NCI-H1105 (cell line): ENCODE measurements at regions not wholly inside any gene's neighbourhood (a gene's known extent, or its start where the extent isn't known, plus 50 kb on each side); places are given as distances from the start of the nearest gene placed in this dataset.
A peak's percentile ranks its signal among the peaks of the same experiment; 100 is the strongest.
"Not testable (repeated sequence)": the region's sequence is repeated elsewhere in the genome, so short reads cannot be mapped to it uniquely, and the experiment has no call there.

Source experiments
- DNase-seq: peaks from one replicate; lab custom pipeline; 2025; lab: John Stamatoyannopoulos, UW

DNA sequence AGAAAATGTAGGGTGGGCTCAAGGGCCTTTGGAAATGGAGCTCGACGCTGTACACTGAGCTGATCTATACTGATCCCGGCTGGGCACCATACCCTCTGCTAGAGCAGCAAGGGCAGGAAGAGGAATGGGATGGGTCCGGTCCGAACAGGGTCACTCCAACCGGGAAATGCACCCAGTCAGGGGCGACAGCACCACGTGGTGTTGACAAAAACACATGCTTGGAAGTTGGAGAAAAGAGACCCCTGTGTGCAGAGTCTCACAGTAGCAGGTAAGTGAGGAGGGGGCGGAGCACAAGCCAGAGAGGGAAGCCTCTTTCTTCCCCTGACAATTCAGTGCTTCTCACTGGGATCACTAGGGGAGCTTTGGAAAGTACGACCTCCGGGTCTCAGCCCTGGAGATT lies 84.1 kb upstream of the ASB18 start:
- no peak for DNase-seq

DNA sequence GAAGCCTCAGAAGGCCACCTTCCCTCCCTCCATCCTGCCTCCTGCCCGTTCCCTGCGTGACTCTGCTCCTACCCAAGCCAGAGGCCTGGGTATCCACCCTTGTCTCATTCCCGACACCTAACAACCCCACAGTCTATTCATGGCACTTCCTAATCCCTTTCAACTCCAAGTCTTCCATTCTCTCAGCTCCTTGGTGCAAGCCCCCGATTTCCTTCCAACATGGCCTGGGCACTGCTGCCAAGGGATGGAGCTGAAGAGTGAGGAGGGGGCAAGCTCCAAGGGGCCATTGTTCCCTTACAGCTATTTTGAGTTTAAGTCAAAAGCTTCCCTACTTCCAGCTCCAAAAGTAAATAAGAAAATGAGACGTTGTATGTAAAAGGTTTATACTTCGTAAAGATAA lies 84.8 kb upstream of the ASB18 start:
- DNase-seq, result no peak

DNA sequence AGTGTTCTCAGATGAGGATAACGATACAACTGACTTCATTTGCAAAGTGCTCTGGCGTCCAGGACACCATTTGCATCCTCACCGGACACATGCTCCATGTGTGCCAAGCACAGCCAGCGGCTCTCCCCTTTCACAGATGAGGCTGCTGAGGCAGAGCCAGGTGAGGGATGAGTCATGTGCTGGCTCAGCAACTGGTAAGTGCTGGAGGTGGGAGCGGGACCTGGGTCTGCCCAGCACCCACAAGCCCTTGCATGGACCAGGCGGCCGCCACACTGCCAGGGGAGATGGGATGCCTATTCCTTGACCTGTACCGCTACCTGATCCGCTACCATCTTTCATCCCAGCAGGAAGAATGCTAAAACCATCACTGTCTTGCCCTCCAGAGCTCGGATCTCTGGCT lies 86.2 kb upstream of the ASB18 start:
- no peak for DNase-seq

DNA sequence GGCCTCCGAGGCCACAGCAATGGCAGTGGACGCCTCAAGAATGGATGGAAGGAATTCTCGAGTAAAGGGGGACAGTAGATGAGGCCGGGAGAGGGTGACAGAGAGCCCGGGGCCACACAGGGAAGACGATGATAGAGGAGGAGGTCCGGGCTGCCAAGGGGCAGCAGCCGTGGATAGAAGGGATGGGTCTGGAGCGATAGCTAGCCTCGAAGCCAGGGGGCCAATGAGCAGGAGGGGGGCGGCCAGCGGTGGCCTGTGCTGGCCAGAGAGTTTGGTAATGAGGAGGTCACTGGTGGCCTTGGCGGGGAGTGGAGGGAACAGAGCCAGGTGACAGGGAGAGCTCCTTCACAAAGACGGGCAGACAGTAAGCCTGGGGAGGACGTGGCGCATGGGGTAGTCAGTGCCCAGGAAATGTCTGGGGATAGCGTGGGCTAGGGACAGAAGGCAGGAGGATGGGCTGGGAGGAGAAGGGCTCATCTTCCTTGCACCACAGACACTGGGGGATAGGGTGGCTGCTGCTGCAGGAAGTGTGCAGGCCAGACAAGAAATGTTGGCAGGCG lies 87.8 kb upstream of the ASB18 start:
- no peak for DNase-seq

DNA sequence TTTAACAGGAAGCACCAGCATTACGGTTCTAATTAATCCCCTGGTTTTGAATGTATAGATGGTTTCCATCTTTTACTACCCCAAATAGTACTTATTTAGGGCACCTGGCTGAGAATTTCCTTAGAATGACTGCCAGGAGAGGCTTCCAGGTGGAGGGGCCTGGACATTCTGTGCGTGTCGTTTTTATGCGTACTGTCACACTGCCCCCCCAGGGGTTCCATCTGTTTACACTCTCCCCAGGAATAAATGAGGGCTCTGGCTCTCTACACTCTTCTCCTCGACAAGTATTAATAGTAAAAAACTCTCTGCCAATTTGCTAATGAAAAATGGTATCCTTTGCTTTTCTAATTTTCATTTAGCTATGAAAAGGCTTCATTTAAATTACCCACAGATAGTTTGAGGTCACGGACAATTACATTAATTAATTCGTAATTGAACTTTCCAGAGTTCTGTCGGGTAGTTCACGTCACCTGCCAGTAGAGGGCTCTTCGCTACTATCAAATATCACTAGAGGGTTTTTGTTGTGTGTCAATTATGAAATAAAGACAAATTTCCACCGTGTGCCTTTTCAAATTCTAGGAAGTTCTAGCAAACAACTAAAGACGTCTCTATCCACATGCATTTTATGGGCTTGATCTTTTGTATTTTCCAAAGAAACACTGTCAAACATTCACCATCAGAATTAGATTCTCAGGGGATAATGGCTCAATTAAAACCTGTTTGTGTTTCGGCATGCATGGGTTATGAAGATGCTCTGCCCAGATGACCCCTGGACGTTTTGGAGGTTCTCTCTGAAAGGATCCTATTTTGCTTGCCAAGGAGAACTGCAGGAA lies 88.8 kb upstream of the ASB18 start:
- peak; percentile 6 for DNase-seq

DNA sequence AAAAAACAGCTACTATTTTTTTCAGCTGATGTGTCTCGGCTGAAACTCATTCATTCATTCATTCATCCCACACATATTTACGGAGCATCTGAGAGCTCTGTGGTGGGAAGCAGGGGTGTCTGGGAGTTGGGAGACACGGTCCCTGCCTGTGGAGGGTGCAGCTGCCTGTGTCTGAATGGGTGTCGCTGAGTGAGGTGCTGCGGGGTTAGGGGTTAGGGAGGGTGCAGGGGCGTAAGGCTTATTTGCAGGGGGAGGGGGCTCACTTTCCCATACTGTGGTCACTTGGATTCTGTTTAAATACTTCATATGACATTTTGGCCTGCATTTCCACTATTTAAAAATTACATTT lies 89.4 kb upstream of the ASB18 start:
- DNase-seq, result no peak

DNA sequence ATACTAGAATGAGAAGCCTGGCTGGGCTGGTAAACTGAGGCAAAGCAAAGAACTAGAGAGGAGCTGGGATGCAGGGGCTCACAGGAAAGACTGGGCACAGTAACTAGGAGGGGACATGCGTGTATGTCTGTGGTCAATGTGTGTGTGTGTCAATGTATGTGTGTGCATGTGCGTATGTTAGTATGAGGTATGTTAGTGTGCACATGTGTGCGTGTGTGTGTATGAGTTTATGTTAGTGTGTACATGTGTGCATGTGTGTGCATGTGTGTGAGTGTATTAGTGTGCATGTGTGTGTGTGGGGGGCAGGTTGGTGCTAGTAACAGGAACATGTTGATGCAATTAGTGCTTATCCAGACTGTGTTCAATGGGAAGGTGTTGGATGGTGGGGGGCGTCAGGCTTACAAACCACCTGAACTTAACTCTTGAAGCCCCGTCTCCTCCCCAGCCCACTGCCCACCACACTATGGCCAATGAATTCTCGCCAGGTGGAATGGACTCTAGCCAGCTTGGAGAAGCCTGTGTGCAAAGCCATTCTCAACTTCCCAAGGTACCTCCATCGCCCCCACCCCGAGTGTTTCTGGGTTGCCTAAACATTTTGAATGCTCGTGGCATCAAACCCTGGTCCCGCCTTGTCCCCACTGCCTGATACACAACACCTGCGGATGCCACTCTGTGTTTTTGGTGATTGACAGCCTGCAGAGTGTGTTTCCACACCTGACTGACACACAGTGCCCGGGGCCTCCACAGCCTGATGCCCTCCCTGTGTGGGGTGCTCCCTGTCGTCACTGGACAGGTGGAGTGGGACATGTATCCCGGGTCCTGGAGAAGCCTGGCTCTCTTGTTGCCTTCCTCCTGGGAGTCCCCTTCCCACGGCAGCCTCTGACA lies 90.1 kb upstream of the ASB18 start:
- no peak for DNase-seq

DNA sequence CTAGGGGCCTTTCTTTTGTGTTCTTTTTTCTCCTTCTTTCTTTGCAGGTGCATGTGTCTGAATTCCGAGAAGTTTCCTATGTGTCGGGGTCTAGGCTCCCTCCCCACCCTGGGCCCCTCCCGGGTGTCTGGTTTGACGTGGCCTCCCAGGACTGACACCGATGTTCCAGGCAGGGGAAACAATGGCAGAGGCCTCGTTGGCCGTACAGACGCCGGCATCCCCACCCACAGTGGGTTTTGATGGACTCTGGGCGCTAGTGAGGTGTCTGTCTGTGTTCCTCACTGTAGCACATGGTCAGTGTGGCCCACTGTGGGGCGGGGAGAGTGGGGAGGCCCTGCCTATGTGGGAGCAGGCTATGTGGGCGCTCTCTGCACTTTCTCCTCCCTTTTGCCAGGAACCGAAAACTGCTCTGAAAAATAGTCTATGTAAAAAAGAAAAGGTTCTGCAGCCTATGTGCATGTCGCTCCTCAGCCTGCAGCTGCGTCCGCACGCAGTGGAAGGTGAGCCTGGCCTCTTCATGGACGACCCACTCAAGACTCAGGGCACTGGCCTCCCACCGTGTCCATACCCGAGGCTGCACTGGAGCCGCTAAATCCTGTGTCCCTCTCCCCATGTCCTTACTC lies 90.9 kb upstream of the ASB18 start:
- no peak for DNase-seq

DNA sequence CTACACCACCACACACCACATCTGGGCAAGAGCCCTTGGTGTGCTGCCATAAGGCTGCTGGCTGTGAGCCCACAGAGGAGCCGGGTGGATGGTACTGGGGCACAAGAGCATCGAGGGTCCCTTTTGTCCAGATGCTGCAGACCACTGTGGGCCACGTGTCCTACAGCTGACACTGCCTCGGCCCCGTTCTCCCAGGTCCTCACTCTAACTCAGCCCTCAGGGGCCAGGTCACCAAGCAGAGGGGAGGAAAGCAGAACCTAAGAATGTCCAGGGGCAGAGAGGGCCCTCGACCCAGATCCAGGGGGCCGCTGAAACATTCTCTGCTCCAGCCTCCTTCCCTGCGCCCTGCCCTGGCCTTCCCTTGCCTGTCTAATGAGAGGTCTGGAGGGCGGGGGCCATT lies 91.7 kb upstream of the ASB18 start:
- no peak for DNase-seq

DNA sequence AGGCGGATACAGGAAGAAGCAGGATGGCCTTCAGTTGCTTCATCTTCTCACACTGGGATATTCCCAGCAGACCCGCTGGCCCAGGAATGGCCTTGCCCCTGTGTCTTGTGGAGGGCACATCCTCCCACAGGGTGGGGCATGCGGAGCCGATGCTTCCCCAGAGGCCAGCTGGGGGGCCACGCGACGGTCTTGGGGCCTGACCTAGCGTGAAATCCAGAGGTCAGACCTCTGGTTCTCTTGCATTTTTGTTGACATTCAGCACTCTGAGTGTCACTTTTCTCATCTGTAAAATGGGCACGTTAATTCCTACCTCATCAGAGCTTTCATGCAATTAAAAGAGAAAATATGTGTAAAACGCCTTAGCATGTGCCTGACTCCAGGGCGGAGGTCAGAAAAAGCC lies 92.1 kb upstream of the ASB18 start:
- DNase-seq, result not testable (repeated sequence)

DNA sequence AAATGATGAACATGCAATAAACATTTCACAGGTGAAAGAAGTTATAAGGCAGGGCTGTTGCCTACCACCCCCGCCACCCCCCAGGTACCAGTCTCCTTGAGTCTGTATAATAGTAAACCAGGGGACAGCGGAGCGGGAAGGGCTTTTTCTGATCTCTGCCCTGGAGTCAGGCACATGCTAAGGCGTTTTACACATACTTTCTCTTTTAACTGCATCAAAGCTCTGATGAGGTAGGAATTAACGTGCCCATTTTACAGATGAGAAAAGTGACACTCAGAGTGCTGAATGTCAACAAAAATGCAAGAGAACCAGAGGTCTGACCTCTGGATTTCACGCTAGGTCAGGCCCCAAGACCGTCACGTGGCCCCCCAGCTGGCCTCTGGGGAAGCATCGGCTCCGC lies 94.3 kb upstream of the ASB18 start:
- not testable (repeated sequence) for DNase-seq

DNA sequence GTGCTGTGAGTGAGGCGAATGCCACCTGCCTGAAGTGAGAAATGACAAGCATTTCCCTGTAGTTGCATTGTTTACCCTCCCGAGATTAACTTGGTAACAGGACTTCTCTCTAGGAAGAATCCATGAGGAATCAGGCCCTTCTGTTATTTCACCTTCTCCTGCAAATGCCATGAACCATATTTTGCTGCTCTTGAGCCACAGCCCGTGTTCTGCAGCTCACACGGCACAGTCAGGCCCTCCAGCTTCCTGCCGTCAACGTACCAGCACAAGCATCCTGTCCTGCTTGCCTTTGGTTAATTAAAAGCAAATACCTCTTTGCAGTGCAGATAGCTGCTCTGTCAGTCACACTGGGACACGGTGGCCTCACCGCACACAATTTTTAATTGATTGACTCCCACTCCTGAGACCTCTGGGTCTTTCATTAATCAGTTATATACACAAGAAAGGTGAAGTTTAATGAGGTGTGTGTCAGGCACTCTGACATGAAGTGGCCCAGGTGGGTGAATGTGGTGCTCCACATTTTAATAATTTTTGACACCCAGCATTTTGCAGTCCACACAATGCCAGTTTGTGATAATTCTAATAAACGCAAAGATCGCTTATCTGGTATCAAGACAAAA lies 95.3 kb upstream of the ASB18 start:
- no peak for DNase-seq

DNA sequence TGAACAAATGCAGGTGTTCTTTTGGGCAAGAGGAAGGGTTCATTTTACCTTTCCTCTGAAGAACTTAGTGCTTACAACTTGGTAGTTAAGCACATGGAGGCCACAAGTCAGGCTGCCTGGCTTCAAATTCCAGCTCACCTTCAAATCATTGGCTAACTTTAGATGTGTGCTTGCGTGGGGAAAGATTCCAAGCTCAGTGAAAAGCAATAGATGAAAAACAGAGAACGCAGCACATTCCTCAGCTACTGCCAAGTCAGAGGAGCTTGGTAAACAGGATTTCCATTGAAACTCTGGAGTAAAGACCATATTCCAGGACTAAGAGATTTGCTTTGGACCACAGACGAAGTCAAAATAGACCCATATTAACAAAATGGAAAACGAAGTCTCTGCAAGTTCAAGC lies 96.3 kb upstream of the ASB18 start:
- DNase-seq, result no peak

DNA sequence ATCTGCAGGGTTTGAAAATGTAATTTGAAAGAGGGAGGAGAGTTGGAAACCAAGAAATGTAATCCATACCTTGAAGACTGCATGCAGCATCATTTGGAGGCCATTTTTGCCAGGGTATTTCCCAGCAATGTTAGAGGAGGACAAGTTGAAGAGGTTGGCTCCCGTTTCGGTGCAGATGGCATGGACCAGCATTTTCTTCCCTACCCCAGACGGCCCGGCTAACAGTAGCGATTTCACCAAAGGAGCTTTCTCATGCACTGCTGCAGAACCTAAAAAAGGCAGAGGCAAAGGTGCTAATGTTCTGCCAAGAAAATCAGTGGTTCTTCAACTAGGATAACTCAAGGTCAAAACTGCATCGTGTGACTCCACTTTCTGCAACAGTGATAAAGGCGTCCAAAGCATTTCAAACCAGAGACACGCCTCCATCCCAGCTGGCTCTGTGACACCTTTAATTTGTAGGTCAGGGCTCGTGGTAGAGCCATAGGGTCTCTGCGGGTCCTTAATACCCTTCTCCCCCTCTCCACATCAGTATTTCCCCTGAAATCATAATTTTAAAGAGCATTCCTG lies 99.6 kb upstream of the ASB18 start:
- no peak for DNase-seq

DNA sequence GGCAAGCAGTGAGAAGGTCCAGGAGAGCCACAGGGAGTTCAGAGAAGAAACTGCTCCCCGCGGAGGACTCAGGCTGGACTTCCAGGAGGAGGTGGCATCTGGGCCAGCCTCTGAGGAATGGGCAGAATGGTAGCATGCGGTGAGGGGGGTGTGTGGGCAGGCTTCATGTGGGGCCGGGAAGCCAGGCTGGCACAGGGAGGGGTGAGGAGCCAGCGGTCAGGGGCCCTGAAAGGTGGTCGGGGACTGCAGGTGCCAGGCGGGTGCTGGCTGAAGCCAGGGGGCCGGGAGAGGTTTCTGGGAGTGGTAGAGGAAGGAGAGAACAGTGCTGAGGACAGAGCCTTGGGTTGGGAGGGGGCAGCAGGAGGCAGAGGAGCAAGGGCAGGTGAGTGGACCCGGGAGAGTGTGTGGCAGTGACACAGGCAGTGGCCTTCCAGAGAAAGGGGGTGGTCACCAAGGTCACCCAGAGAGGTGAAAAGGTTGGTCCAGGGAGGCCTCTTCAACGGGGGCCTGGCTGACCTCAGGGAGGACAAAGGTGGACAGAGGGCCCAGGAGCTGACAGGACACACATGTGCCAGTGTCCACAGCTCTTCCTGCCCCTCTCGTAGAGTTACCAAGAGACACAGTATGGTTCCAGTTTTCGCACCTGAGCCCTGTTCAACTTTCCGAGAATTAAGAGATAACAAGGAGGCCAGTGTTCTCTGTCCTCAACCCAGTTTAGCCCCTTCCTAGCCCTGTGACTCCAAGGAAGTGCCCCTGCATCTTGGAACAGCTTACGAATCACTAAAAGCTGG lies 101.2 kb upstream of the ASB18 start:
- no peak for DNase-seq

DNA sequence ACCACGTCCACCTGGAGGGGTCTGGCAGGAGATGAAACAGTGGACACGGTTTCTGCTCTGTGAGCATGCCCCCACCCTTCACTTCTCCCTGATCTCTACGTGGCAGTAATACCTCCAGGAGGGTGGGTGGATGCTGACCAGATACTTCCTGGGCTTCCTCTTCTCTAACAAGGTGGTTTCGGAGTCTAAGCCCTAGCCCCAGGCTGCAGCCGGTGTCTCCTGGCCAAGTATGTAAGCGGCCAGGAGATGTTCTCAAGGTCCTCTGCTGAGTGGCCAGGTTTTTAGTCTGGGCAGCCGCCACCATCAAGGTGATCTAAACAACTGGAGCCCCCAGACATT lies 101.8 kb upstream of the ASB18 start:
- DNase-seq, result no peak

DNA sequence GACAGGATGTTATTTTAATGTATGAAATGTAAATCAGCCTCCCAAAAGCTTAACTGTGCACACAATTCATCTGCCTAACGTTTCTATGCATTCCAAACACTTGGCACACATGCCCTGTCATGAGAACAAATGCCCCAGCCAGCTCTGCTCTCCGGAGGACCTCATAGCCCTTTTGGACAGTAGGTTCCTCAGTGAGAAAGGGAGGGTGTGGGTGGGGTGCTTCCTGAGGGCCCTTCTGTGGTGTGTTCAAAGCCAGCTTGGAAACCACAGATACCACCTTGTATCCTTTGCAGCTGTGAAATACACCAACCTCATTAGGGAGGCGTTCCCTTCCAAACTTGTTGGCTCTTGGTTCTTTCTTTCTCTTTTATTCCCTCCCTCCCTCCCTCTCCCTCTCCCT lies 102.2 kb upstream of the ASB18 start:
- DNase-seq, result no peak

DNA sequence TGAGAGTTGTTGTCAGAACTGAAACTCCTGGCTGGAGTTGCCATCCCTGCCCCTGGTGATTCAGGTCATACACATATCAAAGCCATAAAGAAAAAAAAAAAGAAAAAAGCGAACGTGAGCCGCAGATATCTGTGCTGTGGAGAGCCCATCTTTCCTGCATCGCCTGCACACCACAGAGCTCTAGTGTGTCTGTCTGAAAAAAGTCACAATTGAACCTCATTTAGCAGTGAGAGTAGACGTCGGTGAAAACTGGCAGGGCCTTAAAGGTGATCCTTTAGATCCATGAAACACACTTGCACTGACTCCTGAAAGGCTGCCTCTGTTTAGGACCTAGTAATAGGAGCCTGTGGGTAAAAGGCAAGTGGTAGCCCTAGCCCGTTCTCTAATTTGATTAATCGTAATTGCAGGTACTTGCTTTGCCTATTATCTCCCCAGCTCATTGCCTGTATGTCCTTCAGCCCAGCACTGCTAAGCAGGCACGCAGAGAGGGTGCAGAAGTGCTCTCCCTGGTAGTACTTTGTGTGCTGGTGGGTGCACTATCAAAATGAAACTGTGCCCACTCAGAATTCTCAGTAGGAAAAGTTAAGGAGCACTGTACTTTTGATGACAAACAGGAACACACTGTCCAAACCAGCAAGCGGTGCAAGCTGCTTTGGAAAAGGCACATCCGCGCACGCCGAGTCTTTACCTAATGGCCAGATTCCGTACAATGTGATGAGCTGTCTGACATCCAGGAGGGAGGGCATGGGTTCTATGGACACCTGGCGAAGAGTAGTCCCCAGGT lies 103.5 kb upstream of the ASB18 start:
- no peak for DNase-seq

DNA sequence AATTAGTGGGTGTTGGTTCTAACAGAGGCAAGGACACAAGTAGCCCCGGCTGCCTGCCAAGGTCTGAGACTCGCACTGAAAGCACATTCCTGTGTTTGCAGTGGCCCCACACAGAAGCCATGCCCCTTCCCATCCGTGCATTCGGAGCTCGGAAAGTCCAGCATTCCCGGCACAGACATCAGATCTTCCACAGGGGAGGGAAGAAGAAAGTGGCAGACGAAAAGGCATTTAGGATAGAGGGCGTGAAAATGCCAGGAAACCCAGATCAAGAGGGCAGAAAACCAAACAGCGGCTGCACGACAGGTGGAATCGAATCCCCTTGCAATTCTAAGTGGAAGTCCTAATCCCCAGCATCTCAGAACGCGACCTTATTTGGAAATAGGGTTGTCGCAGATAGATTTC lies 105.5 kb upstream of the ASB18 start:
- DNase-seq, result peak; percentile 43

DNA sequence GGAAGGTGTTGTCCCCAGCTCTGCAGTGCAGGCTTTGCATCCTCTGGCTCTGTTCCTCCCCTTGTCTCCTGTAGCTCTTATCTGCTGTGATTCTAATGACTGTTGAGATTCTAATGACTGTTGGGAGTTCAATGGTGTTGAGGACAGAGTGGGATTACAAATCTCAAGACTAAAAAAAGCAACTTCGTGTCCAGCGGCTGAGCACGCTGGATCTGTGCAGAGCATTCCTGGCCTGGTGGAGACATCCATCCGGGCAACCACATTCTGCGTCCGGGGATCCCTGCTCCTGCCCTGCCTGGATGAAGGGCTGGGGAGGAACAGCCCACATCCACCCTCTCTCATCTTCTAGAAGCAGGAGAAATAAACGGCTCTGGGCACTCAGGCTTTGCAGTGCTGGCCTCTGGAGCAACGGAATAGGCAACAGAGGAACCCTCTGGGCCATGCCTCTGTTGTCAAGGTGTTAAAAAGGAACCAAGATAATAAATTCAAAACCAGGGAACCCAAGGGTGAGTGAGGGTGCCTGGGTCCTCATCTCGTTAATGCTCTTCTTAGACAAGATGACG lies 106.7 kb upstream of the ASB18 start:
- no peak for DNase-seq
